ENCODE measurements at regions not wholly inside any gene's neighbourhood (a gene's known extent, or its start where the extent isn't known, plus 50 kb on each side); places are given as distances from the start of the nearest gene placed in this dataset.

GRCh38 chr5:38207343-38207742, 51.0 kb upstream of the EGFLAM start:
- no peak for DNase-seq

- no peak for DNase-seq
Measured at GRCh38 chr5:38202741-38203140, 55.6 kb upstream of the EGFLAM start.

- no peak for DNase-seq
Measured at GRCh38 chr5:38200872-38201557, 57.3 kb upstream of the EGFLAM start.

GRCh38 chr5:38197118-38197517, 61.2 kb upstream of the EGFLAM start:
- no peak for DNase-seq

GRCh38 chr5:38193015-38193581, 65.3 kb upstream of the EGFLAM start:
- DNase-seq, result peak; percentile 78

GRCh38 chr5:38191693-38192092, 66.7 kb upstream of the EGFLAM start:
- no peak for DNase-seq

- no peak for DNase-seq
Measured at GRCh38 chr5:38190111-38190510, 68.2 kb upstream of the EGFLAM start.

GRCh38 chr5:38189081-38189504, 69.3 kb upstream of the EGFLAM start:
- no peak for DNase-seq

- no peak for DNase-seq
Measured at GRCh38 chr5:38188591-38188990, 69.8 kb upstream of the EGFLAM start.

- DNase-seq, result no peak
Measured at GRCh38 chr5:38187532-38187931, 70.8 kb upstream of the EGFLAM start.

- no peak for DNase-seq
Measured at GRCh38 chr5:38184627-38185026, 73.7 kb upstream of the EGFLAM start.

GRCh38 chr5:38182991-38183390, 75.4 kb upstream of the EGFLAM start:
- no peak for DNase-seq

GRCh38 chr5:38168029-38168428, 90.3 kb upstream of the EGFLAM start:
- DNase-seq, result no peak

GRCh38 chr5:38167562-38167996, 90.8 kb upstream of the EGFLAM start:
- DNase-seq, result no peak

- no peak for DNase-seq
Measured at GRCh38 chr5:38166832-38167231, 91.5 kb upstream of the EGFLAM start.

GRCh38 chr5:38165435-38165834, 92.9 kb upstream of the EGFLAM start:
- no peak for DNase-seq

GRCh38 chr5:38164776-38165399, 93.5 kb upstream of the EGFLAM start:
- DNase-seq, result no peak

- no peak for DNase-seq
Measured at GRCh38 chr5:38163636-38164237, 94.6 kb upstream of the EGFLAM start.

GRCh38 chr5:38162625-38163024, 95.7 kb upstream of the EGFLAM start:
- DNase-seq, result no peak

- DNase-seq, result no peak
Measured at GRCh38 chr5:38157024-38157423, 101.3 kb upstream of the EGFLAM start.

GRCh38 chr5:38154615-38155204, 103.6 kb upstream of the EGFLAM start:
- DNase-seq, result no peak

GRCh38 chr5:38151878-38152277, 106.5 kb upstream of the EGFLAM start:
- DNase-seq, result no peak

- no peak for DNase-seq
Measured at GRCh38 chr5:38149815-38150195, 108.6 kb upstream of the EGFLAM start.
